BE2C (cell line): ENCODE measurements at regions not wholly inside any gene's neighbourhood (a gene's known extent, or its start where the extent isn't known, plus 50 kb on each side); places are given as distances from the start of the nearest gene placed in this dataset.

Experiments
- DNase-seq: peaks from one replicate; pipeline ENCODE4 v3.0.0-alpha.2; 2020
- H3K27me3 ChIP-seq: fragments of 250-450 bp; sonication (Bioruptor Pico); 2 replicates; pipeline ENCODE4 v1.5.1; 2020; ENCODE audit warnings: mild to moderate bottlenecking
- H3K36me3 ChIP-seq: fragments of 250-450 bp; sonication (Bioruptor Pico); 2 replicates; pipeline ENCODE4 v1.5.1; 2020; ENCODE audit warnings: mild to moderate bottlenecking
- H3K4me1 ChIP-seq: fragments of 250-450 bp; sonication (Bioruptor Pico); 2 replicates; pipeline ENCODE4 v1.5.1; 2020
- H3K4me3 ChIP-seq: 2 replicates; pipeline ENCODE4 v1.5.1; 2011; ENCODE audit warnings: low read depth, low read length
- H3K9me3 ChIP-seq: fragments of 250-450 bp; sonication (Bioruptor Pico); 2 replicates; pipeline ENCODE4 v1.5.1; 2020
- TF ChIP-seq, protein P1 (sequence below): IDR thresholded peaks from 2 replicates; pipeline ENCODE4 v1.5.1; 2012; ENCODE audit warnings: mild to moderate bottlenecking, low read depth, low read length

DNA sequence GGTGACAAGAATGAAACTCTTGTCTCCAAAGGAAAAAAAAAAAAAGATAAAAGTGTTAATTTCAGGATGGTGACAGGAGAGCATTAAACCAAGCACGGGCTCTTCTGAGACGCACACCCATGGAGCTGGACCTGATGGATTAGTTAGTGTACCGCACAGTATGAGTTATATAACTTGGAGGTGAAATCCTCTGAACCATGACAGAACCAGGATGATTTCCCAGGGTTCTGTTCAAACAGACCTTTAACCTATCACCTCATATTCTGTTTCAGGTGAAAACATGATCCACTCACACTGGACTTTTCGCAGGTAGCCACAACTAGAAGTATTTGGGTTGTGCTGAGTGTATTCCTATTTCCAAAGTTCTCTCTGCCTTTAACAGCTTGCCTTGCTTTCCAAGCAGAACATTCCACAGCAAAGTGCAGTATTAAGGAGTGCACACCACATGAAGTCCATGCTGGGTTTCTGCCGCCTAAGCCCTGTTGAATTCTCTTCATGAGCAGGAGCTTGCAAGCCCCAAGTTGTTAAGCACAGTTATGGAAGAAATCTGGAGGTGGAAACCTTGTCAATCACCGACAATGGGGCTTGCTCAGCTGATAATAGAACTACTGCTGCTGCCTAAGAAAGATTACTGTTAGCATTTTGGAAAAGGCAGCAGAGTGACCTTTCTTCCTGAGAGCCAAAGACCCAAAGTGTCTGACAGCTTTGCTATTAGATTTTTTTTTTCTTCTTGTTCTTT is 461.7 kb downstream of the TLE1 start:
- no peaks in the 10 kb centered on the region for H3K27me3 ChIP-seq
- no peaks in the 10 kb centered on the region for H3K36me3 ChIP-seq
- TF ChIP-seq, protein P1, sequence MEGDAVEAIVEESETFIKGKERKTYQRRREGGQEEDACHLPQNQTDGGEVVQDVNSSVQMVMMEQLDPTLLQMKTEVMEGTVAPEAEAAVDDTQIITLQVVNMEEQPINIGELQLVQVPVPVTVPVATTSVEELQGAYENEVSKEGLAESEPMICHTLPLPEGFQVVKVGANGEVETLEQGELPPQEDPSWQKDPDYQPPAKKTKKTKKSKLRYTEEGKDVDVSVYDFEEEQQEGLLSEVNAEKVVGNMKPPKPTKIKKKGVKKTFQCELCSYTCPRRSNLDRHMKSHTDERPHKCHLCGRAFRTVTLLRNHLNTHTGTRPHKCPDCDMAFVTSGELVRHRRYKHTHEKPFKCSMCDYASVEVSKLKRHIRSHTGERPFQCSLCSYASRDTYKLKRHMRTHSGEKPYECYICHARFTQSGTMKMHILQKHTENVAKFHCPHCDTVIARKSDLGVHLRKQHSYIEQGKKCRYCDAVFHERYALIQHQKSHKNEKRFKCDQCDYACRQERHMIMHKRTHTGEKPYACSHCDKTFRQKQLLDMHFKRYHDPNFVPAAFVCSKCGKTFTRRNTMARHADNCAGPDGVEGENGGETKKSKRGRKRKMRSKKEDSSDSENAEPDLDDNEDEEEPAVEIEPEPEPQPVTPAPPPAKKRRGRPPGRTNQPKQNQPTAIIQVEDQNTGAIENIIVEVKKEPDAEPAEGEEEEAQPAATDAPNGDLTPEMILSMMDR: no peak
- H3K4me1 ChIP-seq: no peaks in the 10 kb centered on the region
- DNase-seq: no peak
- H3K4me3 ChIP-seq: no peak overlapping the region
- no peaks in the 10 kb centered on the region for H3K9me3 ChIP-seq

DNA sequence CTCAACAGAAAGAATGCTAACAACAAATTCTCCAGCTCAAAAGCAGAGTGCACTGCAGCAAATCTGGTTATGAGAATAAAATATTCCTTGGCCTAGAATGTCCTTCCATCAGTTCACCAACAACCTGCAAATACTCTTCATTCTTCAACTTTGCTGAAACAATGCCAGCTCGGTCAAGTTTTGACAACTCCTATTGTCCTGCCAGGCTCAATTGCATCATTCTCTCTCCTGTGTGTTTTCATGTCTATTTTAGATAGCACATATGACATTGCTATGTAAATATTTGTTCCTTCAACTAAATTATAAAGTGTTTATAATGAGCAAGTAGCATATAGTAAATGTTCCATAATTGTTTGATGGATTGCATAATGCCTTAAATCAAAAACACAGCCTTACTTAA is 463.8 kb downstream of the TLE1 start:
- Histone ChIP-seq H3K27me3 (no peaks in the 10 kb centered on the region), H3K36me3 (no peaks in the 10 kb centered on the region), H3K4me3 (no peak overlapping the region), H3K4me1 (no peaks in the 10 kb centered on the region), H3K9me3 (no peaks in the 10 kb centered on the region)
- TF ChIP-seq, protein P1: no peak
- no peak for DNase-seq

DNA sequence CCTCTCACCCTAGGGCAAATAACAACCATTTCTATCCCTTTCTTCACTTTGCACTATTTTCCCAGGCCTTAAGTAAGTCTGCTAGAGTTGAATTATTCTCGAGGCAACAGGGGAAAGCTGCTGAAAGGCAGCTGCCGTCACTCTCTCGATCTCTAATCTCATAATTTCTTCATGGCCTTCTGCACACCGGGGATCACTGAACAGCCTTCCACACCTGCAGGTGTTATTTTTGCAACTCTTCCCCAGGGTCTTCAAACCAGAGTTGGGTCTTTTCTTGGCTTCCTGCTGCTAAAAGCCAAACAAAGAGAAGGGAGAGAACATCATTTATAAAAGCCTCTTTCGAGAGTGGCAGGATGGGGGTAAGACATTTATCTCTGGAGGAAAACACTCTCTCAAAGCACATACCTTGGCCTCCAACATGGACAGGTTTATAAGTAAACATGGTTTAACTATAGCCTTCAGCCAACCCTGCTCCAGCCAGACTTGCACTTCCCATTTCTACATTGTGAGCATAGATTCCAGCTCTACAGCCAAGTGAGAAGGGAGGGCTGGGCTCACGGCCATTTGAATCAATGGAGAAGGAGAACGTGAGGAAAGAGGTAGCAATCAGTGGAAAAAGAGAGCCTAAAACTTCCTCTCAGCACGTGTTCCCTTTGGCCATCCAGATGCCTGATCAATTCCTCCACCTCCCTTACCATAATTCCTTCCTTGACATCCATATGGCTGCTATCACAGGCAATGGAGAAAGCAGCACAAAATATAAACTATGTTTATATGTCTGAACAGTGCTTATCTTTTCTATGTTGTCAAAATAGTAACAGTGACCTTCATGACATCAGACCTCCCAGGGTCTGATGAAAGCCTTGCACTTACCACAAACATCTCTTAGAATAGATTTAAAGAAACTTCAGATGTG is 464.9 kb downstream of the TLE1 start:
- Histone ChIP-seq H3K9me3 (no peaks in the 10 kb centered on the region), H3K27me3 (no peaks in the 10 kb centered on the region), H3K4me1 (no peaks in the 10 kb centered on the region), H3K36me3 (no peaks in the 10 kb centered on the region), H3K4me3 (no peak overlapping the region)
- TF ChIP-seq, protein P1: no peak
- no peak for DNase-seq

DNA sequence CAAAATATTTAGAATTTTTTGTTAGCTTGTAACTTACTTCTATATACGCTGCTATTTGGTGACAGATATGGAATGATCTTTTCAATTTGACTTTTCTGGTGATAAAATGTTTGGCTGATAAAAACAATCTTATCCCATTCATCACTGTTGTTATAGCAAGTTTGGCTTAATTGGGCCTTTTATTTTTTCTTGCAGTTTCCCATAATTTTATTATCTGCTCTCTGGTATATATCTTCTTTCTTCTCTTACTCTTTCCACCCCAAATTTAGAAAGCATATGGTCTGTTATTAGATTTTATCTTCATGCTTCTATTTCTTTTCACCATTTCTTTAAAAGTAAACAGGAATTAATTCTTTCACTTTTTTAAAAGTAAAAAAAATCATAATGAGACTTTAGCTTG is 474.4 kb downstream of the TLE1 start:
- Histone ChIP-seq H3K36me3 (no peaks in the 10 kb centered on the region), H3K27me3 (no peaks in the 10 kb centered on the region), H3K4me3 (no peak overlapping the region), H3K4me1 (no peaks in the 10 kb centered on the region), H3K9me3 (no peaks in the 10 kb centered on the region; the same call in 1 of the 2 replicates)
- no peak for DNase-seq
- TF ChIP-seq, protein P1: no peak

DNA sequence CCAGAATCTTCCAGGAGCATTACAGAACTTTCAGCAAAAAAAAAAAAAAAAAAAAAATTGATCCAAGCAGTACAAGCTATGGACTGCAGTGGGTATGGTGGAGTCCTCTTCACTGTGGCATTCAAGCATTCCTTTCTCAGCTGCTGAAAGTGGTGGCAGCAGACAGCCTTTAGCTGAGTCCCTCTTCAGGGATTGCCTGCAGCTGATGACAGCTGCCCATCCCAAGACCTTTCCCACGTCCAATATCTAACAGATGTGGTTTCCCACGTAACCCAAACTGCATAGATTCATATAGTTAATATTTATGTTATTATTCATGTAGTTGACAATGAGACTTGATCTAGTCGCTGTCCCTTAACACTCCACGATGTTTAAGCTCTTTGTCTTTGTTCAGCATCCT is 475.9 kb downstream of the TLE1 start:
- no peak for DNase-seq
- H3K9me3 ChIP-seq: no peaks in the 10 kb centered on the region; the same call in 1 of the 2 replicates
- no peak overlapping the region for H3K4me3 ChIP-seq
- H3K4me1 ChIP-seq: no peaks in the 10 kb centered on the region
- TF ChIP-seq, protein P1: no peak
- H3K36me3 ChIP-seq: no peaks in the 10 kb centered on the region
- H3K27me3 ChIP-seq: no peaks in the 10 kb centered on the region

DNA sequence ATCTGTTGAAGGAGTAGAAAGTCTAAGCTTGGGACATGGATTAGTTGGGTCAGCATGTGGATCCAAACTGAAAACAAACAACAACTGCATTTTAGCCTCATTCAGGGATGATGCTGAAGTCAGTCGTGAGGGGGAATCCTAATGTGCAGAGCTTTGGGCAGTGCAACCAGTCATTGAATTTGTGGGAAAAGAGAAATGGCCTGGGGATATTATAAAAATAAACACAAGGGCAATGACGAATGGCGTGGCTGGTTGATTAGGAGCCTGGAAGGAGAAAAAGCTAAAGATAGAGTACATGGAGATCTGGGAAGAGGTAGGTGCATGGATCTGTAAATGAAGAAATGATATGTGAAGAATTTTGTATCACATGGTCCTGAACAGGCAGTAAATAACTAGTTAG is 477.6 kb downstream of the TLE1 start:
- Histone ChIP-seq H3K4me3 (no peak overlapping the region), H3K36me3 (no peaks in the 10 kb centered on the region), H3K9me3 (no peaks in the 10 kb centered on the region; the same call in 1 of the 2 replicates), H3K27me3 (no peaks in the 10 kb centered on the region), H3K4me1 (no peaks in the 10 kb centered on the region)
- DNase-seq: no peak
- TF ChIP-seq, protein P1: no peak
